ENCODE measurements at regions not wholly inside any gene's neighbourhood (a gene's known extent, or its start where the extent isn't known, plus 50 kb on each side); places are given as distances from the start of the nearest gene placed in this dataset.

GRCh38 chr6:74069089-74069581 is 373.1 kb downstream of the CD109 start (continued):
- TF ChIP-seq EZH2 (IDR thresholded peaks at IDR 0.05; ENCODE audit: low read depth, unreplicated experiment) (no peak), JUNB (IDR thresholded peaks at IDR 0.05; ENCODE audit: unreplicated experiment) (no peak), ZNF114 (CRISPR knock-in tag; IDR thresholded peaks at IDR 0.05) (no peak)

DNA sequence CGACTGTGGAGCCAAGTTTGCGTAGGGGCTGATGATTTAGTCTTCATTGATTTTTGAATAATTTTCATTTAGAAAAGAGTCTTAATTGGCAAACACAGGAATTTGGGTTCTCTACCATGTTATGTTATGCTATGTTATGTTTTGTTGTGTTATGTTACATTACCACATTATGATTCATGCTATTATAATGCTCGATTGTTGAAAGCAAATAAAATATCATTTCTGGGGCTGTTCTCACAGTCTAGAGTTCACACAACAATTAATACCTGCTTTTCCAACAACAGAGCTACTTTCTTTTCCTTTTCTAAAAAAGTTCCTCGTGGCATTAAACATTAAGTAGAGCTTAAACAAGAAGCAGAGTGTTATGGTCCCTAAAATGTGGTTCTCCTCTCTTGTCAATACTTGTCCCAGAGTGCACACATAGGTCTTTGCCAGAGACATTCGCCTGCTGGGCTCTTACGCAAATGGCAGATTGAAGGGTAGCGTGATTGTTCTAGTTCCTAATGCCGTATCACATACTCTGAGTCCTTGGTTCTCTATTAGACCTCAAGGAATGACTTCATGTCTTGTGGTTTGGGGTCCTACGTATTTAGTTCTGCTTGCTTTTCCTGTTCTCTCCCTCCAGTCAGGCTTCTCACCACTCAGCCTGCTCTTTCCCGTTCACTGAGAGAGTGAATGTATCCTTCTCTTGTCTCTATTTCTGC is 370.3 kb downstream of the CD109 start:
- ATAC-seq (no peak), DNase-seq (ENCODE audit: low spot score) (no peak)
- no peak for TF ChIP-seq NANOG (IDR thresholded peaks at IDR 0.05; ENCODE audit: borderline replicate concordance)
- TF ChIP-seq JUNB (IDR thresholded peaks at IDR 0.05; ENCODE audit: unreplicated experiment): no peak
- TF ChIP-seq EZH2 (IDR thresholded peaks at IDR 0.05; ENCODE audit: low read depth, unreplicated experiment): no peak
- no peak for TF ChIP-seq STAT1 (IDR thresholded peaks at IDR 0.05; ENCODE audit: unreplicated experiment)
- TF ChIP-seq, protein P1, sequence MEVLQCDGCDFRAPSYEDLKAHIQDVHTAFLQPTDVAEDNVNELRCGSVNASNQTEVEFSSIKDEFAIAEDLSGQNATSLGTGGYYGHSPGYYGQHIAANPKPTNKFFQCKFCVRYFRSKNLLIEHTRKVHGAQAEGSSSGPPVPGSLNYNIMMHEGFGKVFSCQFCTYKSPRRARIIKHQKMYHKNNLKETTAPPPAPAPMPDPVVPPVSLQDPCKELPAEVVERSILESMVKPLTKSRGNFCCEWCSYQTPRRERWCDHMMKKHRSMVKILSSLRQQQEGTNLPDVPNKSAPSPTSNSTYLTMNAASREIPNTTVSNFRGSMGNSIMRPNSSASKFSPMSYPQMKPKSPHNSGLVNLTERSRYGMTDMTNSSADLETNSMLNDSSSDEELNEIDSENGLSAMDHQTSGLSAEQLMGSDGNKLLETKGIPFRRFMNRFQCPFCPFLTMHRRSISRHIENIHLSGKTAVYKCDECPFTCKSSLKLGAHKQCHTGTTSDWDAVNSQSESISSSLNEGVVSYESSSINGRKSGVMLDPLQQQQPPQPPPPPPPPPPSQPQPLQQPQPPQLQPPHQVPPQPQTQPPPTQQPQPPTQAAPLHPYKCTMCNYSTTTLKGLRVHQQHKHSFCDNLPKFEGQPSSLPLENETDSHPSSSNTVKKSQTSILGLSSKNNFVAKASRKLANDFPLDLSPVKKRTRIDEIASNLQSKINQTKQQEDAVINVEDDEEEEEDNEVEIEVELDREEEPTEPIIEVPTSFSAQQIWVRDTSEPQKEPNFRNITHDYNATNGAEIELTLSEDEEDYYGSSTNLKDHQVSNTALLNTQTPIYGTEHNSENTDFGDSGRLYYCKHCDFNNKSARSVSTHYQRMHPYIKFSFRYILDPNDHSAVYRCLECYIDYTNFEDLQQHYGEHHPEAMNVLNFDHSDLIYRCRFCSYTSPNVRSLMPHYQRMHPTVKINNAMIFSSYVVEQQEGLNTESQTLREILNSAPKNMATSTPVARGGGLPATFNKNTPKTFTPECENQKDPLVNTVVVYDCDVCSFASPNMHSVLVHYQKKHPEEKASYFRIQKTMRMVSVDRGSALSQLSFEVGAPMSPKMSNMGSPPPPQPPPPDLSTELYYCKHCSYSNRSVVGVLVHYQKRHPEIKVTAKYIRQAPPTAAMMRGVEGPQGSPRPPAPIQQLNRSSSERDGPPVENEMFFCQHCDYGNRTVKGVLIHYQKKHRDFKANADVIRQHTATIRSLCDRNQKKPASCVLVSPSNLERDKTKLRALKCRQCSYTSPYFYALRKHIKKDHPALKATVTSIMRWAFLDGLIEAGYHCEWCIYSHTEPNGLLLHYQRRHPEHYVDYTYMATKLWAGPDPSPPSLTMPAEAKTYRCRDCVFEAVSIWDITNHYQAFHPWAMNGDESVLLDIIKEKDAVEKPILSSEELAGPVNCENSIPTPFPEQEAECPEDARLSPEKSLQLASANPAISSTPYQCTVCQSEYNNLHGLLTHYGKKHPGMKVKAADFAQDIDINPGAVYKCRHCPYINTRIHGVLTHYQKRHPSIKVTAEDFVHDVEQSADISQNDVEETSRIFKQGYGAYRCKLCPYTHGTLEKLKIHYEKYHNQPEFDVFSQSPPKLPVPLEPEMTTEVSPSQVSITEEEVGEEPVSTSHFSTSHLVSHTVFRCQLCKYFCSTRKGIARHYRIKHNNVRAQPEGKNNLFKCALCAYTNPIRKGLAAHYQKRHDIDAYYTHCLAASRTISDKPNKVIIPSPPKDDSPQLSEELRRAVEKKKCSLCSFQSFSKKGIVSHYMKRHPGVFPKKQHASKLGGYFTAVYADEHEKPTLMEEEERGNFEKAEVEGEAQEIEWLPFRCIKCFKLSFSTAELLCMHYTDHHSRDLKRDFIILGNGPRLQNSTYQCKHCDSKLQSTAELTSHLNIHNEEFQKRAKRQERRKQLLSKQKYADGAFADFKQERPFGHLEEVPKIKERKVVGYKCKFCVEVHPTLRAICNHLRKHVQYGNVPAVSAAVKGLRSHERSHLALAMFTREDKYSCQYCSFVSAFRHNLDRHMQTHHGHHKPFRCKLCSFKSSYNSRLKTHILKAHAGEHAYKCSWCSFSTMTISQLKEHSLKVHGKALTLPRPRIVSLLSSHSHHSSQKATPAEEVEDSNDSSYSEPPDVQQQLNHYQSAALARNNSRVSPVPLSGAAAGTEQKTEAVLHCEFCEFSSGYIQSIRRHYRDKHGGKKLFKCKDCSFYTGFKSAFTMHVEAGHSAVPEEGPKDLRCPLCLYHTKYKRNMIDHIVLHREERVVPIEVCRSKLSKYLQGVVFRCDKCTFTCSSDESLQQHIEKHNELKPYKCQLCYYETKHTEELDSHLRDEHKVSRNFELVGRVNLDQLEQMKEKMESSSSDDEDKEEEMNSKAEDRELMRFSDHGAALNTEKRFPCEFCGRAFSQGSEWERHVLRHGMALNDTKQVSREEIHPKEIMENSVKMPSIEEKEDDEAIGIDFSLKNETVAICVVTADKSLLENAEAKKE (CRISPR knock-in tag; IDR thresholded peaks at IDR 0.05): no peak
- no peak for TF ChIP-seq POLR2AphosphoS5 (IDR thresholded peaks at IDR 0.05; ENCODE audit: low read depth)
- TF ChIP-seq, protein P2, sequence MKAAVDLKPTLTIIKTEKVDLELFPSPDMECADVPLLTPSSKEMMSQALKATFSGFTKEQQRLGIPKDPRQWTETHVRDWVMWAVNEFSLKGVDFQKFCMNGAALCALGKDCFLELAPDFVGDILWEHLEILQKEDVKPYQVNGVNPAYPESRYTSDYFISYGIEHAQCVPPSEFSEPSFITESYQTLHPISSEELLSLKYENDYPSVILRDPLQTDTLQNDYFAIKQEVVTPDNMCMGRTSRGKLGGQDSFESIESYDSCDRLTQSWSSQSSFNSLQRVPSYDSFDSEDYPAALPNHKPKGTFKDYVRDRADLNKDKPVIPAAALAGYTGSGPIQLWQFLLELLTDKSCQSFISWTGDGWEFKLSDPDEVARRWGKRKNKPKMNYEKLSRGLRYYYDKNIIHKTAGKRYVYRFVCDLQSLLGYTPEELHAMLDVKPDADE (IDR thresholded peaks at IDR 0.05): no peak
- TF ChIP-seq, protein P3, sequence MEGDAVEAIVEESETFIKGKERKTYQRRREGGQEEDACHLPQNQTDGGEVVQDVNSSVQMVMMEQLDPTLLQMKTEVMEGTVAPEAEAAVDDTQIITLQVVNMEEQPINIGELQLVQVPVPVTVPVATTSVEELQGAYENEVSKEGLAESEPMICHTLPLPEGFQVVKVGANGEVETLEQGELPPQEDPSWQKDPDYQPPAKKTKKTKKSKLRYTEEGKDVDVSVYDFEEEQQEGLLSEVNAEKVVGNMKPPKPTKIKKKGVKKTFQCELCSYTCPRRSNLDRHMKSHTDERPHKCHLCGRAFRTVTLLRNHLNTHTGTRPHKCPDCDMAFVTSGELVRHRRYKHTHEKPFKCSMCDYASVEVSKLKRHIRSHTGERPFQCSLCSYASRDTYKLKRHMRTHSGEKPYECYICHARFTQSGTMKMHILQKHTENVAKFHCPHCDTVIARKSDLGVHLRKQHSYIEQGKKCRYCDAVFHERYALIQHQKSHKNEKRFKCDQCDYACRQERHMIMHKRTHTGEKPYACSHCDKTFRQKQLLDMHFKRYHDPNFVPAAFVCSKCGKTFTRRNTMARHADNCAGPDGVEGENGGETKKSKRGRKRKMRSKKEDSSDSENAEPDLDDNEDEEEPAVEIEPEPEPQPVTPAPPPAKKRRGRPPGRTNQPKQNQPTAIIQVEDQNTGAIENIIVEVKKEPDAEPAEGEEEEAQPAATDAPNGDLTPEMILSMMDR (conservative IDR thresholded peaks at IDR 0.05; ENCODE audit: low read depth in 2 of 2): no peak
- TF ChIP-seq CREB1 (CRISPR knock-in tag; IDR thresholded peaks at IDR 0.05; ENCODE audit: low read depth): no peak
- Histone ChIP-seq H2AFZ (no peak overlapping the region), H3K4me1 (ENCODE audit: insufficient read depth) (no peaks in the 10 kb centered on the region), H3K79me2 (replicated peaks; ENCODE audit: insufficient read depth) (no peaks in the 10 kb centered on the region), H3K4me2 (no peak overlapping the region), H3K27ac (ENCODE audit: low read depth) (no peak overlapping the region), H3K4me3 (no peak overlapping the region), H3K36me3 (ENCODE audit: insufficient read depth) (no peaks in the 10 kb centered on the region), H3K9me2 (ENCODE audit: insufficient read depth) (no peaks in the 10 kb centered on the region), H3K27me3 (ENCODE audit: insufficient read depth) (no peaks in the 10 kb centered on the region), H3F3A (replicated peaks; ENCODE audit: low read depth) (no peaks in the 10 kb centered on the region), H4K20me1 (replicated peaks; ENCODE audit: insufficient read depth) (no peaks in the 10 kb centered on the region)
- H3K27me3 Mint-ChIP-seq (ENCODE audit: insufficient read depth, low read depth, poor library complexity): no peaks in the 10 kb centered on the region
- no peaks in the 10 kb centered on the region for H3K9me3 Mint-ChIP-seq
- no peak overlapping the region for H3K27ac Mint-ChIP-seq
- H3K4me3 Mint-ChIP-seq: no peak overlapping the region
- H3K36me3 Mint-ChIP-seq (ENCODE audit: low read depth): no peaks in the 10 kb centered on the region
- H3K4me1 Mint-ChIP-seq: no peaks in the 10 kb centered on the region

Measured in GM23338 (cell line).